ENCODE measurements at regions not wholly inside any gene's neighbourhood (a gene's known extent, or its start where the extent isn't known, plus 50 kb on each side); places are given as distances from the start of the nearest gene placed in this dataset.

- TF ChIP-seq CTCF (IDR thresholded peaks at IDR 0.05) (no peak), NR3C1 (CRISPR knock-in tag; conservative IDR thresholded peaks at IDR 0.05; ENCODE audit: low read depth) (no peak), FOXP1 (CRISPR knock-in tag; IDR thresholded peaks at IDR 0.05; ENCODE audit: borderline replicate concordance) (no peak), NR2C2 (CRISPR knock-in tag; IDR thresholded peaks at IDR 0.05) (no peak), ZNF121 (CRISPR knock-in tag; IDR thresholded peaks at IDR 0.05) (no peak)
Measured at GRCh38 chr3:176491084-176491483, 706.2 kb downstream of the TBL1XR1 start.

Measured in WTC11 (cell line).